HEK293 (cell line): ENCODE measurements at regions not wholly inside any gene's neighbourhood (a gene's known extent, or its start where the extent isn't known, plus 50 kb on each side); places are given as distances from the start of the nearest gene placed in this dataset.

Experiments used
- GLI4 ChIP-seq: fragments of 450-650 bp; formaldehyde crosslinking; IDR thresholded peaks from 2 replicates; pipeline ENCODE4 v1.5.1; 2016; ENCODE audit warnings: missing biosample characterization, missing genetic modification characterization
- PATZ1 ChIP-seq: fragments of 450-650 bp; formaldehyde crosslinking; IDR thresholded peaks from 2 replicates; pipeline ENCODE4 v1.5.1; 2016; ENCODE audit warnings: missing biosample characterization, missing genetic modification characterization
- REST ChIP-seq: fragments of 450-650 bp; formaldehyde crosslinking; IDR thresholded peaks from 2 replicates; pipeline ENCODE4 v1.5.1; 2016; ENCODE audit warnings: missing biosample characterization, missing genetic modification characterization
- YY1 ChIP-seq: fragments of 450-650 bp; formaldehyde crosslinking; IDR thresholded peaks from 2 replicates; pipeline ENCODE4 v1.5.1; 2018; ENCODE audit warnings: missing biosample characterization, missing genetic modification characterization
- ZBTB17 ChIP-seq: fragments of 450-650 bp; formaldehyde crosslinking; IDR thresholded peaks from 2 replicates; pipeline ENCODE4 v1.5.1; 2016; ENCODE audit warnings: missing biosample characterization, missing genetic modification characterization
- ZBTB26 ChIP-seq: fragments of 450-650 bp; formaldehyde crosslinking; optimal IDR thresholded peaks from 2 replicates; pipeline ENCODE3; 2016; ENCODE audit warnings: missing biosample characterization, mild to moderate bottlenecking, missing genetic modification characterization
- ZNF138 ChIP-seq: fragments of 450-650 bp; formaldehyde crosslinking; IDR thresholded peaks from 2 replicates; pipeline ENCODE4 v1.5.1; 2016; ENCODE audit warnings: missing biosample characterization, missing genetic modification characterization, borderline replicate concordance
- ZNF169 ChIP-seq: fragments of 450-650 bp; formaldehyde crosslinking; IDR thresholded peaks from 2 replicates; pipeline ENCODE4 v1.5.1; 2016; ENCODE audit warnings: missing biosample characterization, missing genetic modification characterization
- ZNF335 ChIP-seq: fragments of 450-650 bp; formaldehyde crosslinking; conservative IDR thresholded peaks from 2 replicates; pipeline ENCODE4 v1.5.1; 2016; ENCODE audit warnings: missing biosample characterization, missing genetic modification characterization
- ZNF707 ChIP-seq: fragments of 450-650 bp; formaldehyde crosslinking; IDR thresholded peaks from 2 replicates; pipeline ENCODE4 v1.5.1; 2016; ENCODE audit warnings: missing biosample characterization, missing genetic modification characterization
- TF ChIP-seq, protein P1 (sequence below): IDR thresholded peaks from 2 replicates; pipeline ENCODE4 v1.6.1; 2011; ENCODE audit warnings: mild to moderate bottlenecking, low read depth, low read length, borderline replicate concordance
- TF ChIP-seq, protein P2 (sequence below): fragments of 450-650 bp; formaldehyde crosslinking; IDR thresholded peaks from 2 replicates; pipeline ENCODE4 v1.5.1; 2016; ENCODE audit warnings: missing biosample characterization, missing genetic modification characterization

GRCh38 chr11:70775386-70776075, 377.2 kb downstream of the CTTN start:
- TF ChIP-seq, protein P1, sequence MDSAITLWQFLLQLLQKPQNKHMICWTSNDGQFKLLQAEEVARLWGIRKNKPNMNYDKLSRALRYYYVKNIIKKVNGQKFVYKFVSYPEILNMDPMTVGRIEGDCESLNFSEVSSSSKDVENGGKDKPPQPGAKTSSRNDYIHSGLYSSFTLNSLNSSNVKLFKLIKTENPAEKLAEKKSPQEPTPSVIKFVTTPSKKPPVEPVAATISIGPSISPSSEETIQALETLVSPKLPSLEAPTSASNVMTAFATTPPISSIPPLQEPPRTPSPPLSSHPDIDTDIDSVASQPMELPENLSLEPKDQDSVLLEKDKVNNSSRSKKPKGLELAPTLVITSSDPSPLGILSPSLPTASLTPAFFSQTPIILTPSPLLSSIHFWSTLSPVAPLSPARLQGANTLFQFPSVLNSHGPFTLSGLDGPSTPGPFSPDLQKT, result no peak
- TF ChIP-seq, protein P2, sequence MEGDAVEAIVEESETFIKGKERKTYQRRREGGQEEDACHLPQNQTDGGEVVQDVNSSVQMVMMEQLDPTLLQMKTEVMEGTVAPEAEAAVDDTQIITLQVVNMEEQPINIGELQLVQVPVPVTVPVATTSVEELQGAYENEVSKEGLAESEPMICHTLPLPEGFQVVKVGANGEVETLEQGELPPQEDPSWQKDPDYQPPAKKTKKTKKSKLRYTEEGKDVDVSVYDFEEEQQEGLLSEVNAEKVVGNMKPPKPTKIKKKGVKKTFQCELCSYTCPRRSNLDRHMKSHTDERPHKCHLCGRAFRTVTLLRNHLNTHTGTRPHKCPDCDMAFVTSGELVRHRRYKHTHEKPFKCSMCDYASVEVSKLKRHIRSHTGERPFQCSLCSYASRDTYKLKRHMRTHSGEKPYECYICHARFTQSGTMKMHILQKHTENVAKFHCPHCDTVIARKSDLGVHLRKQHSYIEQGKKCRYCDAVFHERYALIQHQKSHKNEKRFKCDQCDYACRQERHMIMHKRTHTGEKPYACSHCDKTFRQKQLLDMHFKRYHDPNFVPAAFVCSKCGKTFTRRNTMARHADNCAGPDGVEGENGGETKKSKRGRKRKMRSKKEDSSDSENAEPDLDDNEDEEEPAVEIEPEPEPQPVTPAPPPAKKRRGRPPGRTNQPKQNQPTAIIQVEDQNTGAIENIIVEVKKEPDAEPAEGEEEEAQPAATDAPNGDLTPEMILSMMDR, result no peak
- TF ChIP-seq ZNF335 (tag by site-specific recombination) (no peak), REST (tag by site-specific recombination) (no peak), ZBTB17 (tag by site-specific recombination) (no peak), ZNF138 (tag by site-specific recombination) (no peak), PATZ1 (tag by site-specific recombination) (no peak), YY1 (no peak), GLI4 (no peak), ZBTB26 (no peak), ZNF169 (tag by site-specific recombination) (no peak), ZNF707 (tag by site-specific recombination) (no peak)
